K562 (cell line): ENCODE measurements at regions not wholly inside any gene's neighbourhood (a gene's known extent, or its start where the extent isn't known, plus 50 kb on each side); places are given as distances from the start of the nearest gene placed in this dataset.

ENCODE experiments used
- HINFP ChIP-seq: fragments of 450-650 bp; conservative IDR thresholded peaks from 2 replicates; pipeline ENCODE4 v1.6.1; 2016; ENCODE audit warnings: missing genetic modification characterization, low read depth, mild to moderate bottlenecking, control low read depth, missing compliant biosample characterization
- IRF1 ChIP-seq: sonication (generic); formaldehyde crosslinking; IDR thresholded peaks from 2 replicates; pipeline ENCODE4 v1.8.0; 2022; ENCODE audit warnings: missing genetic modification reagents, mild to moderate bottlenecking, borderline replicate concordance
- JUNB ChIP-seq: fragments of 450-650 bp; formaldehyde crosslinking; conservative IDR thresholded peaks from 2 replicates; pipeline ENCODE4 v1.4.0; 2020; ENCODE audit warnings: mild to moderate bottlenecking
- KAT8 ChIP-seq: fragments of 450-650 bp; IDR thresholded peaks from 2 replicates; pipeline ENCODE4 v1.6.1; 2016; ENCODE audit warnings: low read depth, mild to moderate bottlenecking
- NFIC ChIP-seq: fragments of 450-650 bp; IDR thresholded peaks from 2 replicates; pipeline ENCODE4 v1.6.1; 2017; ENCODE audit warnings: mild to moderate bottlenecking, inconsistent platforms
- NRF1 ChIP-seq, 2 experiments: fragments of 450-650 bp; IDR thresholded peaks in 1 of 2; conservative IDR thresholded peaks in 1 of 2; 2 replicates each; pipeline ENCODE4 v1.6.1; 2014; ENCODE audit warnings: mild to moderate bottlenecking in 2 of 2
- PTTG1 ChIP-seq: fragments of 450-650 bp; IDR thresholded peaks from 2 replicates; pipeline ENCODE4 v1.6.1; 2016; ENCODE audit warnings: low read depth, mild to moderate bottlenecking, missing genetic modification characterization, missing compliant biosample characterization
- SFPQ ChIP-seq: fragments of 200-400 bp; formaldehyde crosslinking; IDR thresholded peaks from 2 replicates; pipeline ENCODE4 v1.6.1; 2017; ENCODE audit warnings: mild to moderate bottlenecking, low read depth, low read length, moderate library complexity
- SMAD1 ChIP-seq: fragments of 150-350 bp; IDR thresholded peaks from 2 replicates; pipeline ENCODE4 v1.6.1; 2014; ENCODE audit warnings: low read length, low read depth; ENCODE audit not compliant: partially characterized antibody
- TCF15 ChIP-seq: fragments of 250-450 bp; sonication (Bioruptor Pico); IDR thresholded peaks from 2 replicates; pipeline ENCODE4 v1.8.0; 2022; ENCODE audit warnings: moderate library complexity, mild to moderate bottlenecking, inconsistent platforms
- ZBTB12 ChIP-seq: fragments of 250-450 bp; sonication (Bioruptor Pico); IDR thresholded peaks from 2 replicates; pipeline ENCODE4 v1.4.0; 2020
- ZKSCAN8 ChIP-seq: fragments of 200-800 bp; sonication (Bioruptor generic); IDR thresholded peaks from 2 replicates; pipeline ENCODE4 v1.6.1; 2016; ENCODE audit warnings: missing genetic modification characterization, missing compliant biosample characterization
- ZNF518B ChIP-seq: fragments of 250-450 bp; sonication (Bioruptor Pico); IDR thresholded peaks from 2 replicates; pipeline ENCODE4 v1.5.0; 2021; ENCODE audit warnings: mild to moderate bottlenecking, moderate library complexity
- ZNF551 ChIP-seq: fragments of 250-450 bp; sonication (Bioruptor Pico); IDR thresholded peaks from 2 replicates; pipeline ENCODE4 v1.5.0; 2021; ENCODE audit warnings: mild to moderate bottlenecking, moderate library complexity
- ZNF639 ChIP-seq, 2 experiments: fragments of 200-800 bp in 1 of 2; sonication (Bioruptor generic) in 1 of 2; sonication (generic) in 1 of 2; formaldehyde crosslinking in 1 of 2; IDR thresholded peaks in 1 of 2; conservative IDR thresholded peaks in 1 of 2; 2 replicates each; pipeline versions ENCODE4 v1.5.0 to v1.6.1; 2016 to 2020; ENCODE audit warnings: missing compliant biosample characterization in 1 of 2, missing genetic modification characterization in 1 of 2, missing genetic modification reagents in 1 of 2

GRCh38 chr6:27797960-27798359 lies 114.2 kb downstream of the OR2B2 start (continued):
- TF ChIP-seq HINFP (no peak; the same call in 1 of the 2 replicates), TCF15 (CRISPR knock-in tag) (no peak), IRF1 (CRISPR knock-in tag) (no peak), NRF1 (conservative IDR thresholded peaks at IDR 0.05 in 1 of 2, IDR thresholded peaks at IDR 0.05 in 1 of 2) (no peak), SMAD1 (no peak), JUNB (CRISPR knock-in tag) (no peak), ZNF551 (CRISPR knock-in tag) (no peak), SFPQ (no peak), ZKSCAN8 (CRISPR knock-in tag) (no peak), NFIC (peak; percentile 69), KAT8 (no peak), ZBTB12 (CRISPR knock-in tag) (no peak), ZNF518B (CRISPR knock-in tag) (no peak), ZNF639 (CRISPR knock-in tag; conservative IDR thresholded peaks at IDR 0.05 in 1 of 2, IDR thresholded peaks at IDR 0.05 in 1 of 2) (peak in 1 of 2 experiments; percentile 40; a peak in 1 of 4 replicates), PTTG1 (tag) (0 out of 2 replicates have a peak, but pooled peaks have one; percentile 56)
